HG03354 (cell line): ENCODE measurements at regions not wholly inside any gene's neighbourhood (a gene's known extent, or its start where the extent isn't known, plus 50 kb on each side); places are given as distances from the start of the nearest gene placed in this dataset.
"Not testable (repeated sequence)": the region's sequence is repeated elsewhere in the genome, so short reads cannot be mapped to it uniquely, and the experiment has no call there.

Experiments used
- ATAC-seq: cut with Tn5 transposase; IDR thresholded peaks from one replicate; pipeline ENCODE4 v1.9.1; 2021; ENCODE audit warnings: mild to moderate bottlenecking; ENCODE audit not compliant: unreplicated experiment, poor library complexity, severe bottlenecking

DNA sequence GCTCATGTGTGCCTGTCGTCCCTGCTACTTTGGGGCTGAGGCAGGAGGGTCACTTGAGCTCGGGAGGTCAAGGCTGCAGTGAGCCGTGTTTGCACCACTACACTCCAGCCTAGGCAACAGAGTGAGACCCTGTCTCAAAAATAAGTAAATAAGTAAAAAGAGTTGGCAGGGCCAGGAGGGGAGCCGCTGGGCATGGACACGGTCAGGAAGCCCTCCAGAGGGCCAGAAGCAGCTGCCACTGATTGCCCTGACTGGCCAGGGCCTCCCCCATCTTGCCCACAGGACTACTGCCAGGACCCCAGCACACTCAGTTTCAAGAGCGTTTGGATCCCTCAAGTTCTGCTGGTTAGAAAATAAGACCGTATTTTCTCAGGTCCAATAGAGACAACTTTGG is 112.2 kb upstream of the IPO9 start:
- no peak for ATAC-seq

DNA sequence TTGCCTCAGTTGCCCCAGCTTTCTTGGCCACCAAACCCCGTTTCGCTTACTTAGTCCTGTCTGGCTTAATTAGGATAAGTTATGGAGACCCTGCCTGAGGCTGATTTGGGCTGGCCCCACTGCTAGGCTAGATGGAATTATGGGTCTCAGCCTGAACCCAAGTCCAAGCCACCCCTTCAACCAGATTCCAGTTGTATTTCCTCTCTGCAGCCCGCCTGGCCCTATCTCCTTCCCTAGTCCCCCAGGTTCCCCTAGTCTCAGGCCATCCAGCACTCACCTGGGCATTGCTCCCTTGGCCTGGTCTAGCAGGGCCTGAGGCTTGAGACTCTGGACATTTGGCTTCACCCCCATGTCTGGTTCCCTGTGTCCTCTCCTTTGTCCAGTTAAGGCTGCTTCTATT is 111.7 kb upstream of the IPO9 start:
- no peak for ATAC-seq

DNA sequence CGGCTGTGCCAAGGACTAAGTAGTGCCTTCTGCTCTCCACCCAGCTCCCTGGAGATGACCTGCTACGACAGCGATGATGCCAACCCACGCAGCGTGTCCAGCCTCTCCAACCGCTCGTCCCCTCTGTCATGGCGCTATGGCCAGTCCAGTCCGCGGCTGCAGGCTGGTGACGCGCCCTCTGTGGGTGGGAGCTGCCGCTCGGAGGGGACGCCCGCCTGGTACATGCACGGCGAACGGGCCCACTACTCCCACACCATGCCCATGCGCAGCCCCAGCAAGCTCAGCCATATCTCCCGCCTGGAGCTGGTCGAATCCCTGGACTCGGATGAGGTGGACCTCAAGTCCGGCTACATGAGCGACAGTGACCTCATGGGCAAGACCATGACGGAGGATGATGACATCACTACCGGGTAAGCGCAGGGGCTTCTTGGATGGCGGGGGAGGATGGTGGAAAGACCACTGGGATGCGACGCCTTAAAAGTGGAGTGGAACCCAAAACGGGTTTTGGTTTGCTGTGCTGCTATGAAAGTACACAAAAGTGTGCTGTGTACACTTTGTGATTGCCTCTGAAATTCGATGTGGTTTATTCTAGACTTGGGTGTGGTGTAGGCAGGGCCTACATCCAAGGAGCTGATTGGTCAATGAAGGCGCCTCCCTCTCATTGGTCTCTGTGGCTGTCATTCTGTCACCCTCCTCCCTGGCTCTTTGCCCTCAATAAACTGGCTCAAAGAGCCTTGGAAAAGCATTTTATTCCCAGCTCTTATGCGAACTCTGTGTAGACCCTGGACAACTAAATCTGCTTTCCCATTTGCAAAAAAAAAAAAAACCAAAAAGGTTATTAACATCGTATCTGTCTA is 110.4 kb upstream of the IPO9 start:
- ATAC-seq = no peak

DNA sequence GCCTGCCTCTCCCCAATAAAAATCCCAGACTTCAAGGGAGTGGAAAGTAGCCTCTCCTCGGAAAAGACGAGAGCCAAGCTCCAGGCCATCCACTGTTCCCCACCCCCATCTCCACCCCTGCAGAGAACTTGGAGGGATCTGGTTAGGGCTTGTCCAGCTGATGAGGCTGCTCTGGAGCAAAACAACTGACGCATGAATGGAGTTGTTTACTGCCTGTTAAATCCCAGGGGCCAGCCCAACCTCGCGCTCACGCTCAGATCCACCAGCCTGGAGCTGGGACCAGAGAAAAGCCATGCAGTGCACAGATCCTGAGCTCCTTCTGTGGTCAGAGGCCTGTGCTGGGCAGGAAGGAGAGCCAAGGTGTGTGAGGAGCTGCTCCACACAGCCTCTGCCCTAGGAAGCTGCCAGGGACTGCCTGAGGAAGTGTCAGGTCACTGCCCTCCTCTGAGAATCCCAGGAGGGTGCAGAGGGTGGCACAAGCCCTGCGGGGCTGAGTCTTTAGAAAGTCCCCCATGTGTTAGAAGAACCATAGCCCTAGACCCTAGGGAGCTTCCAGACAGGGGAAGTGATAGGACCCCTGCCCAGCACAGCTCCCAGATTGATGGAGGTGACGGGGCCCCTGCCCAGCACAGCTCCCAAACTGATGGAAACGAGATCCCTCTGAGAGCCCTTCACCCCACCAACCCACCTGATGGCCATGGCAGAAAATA is 109.0 kb upstream of the IPO9 start:
- ATAC-seq = no peak

DNA sequence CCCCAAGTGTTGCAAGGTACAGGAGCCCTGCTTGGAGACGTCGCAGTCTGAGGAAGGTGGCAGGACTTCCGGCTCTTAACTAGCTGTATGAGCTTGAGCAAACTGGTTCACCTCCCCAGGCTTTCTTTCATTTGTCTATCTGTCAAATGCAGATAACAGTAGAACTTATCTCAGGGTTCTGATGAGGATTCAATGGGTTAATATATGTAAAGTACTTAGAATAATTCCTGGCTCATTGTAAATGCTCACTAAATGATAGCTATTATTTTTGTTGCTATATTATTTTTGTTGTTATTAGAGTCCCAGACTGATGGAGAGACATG is 108.5 kb upstream of the IPO9 start:
- no peak for ATAC-seq

DNA sequence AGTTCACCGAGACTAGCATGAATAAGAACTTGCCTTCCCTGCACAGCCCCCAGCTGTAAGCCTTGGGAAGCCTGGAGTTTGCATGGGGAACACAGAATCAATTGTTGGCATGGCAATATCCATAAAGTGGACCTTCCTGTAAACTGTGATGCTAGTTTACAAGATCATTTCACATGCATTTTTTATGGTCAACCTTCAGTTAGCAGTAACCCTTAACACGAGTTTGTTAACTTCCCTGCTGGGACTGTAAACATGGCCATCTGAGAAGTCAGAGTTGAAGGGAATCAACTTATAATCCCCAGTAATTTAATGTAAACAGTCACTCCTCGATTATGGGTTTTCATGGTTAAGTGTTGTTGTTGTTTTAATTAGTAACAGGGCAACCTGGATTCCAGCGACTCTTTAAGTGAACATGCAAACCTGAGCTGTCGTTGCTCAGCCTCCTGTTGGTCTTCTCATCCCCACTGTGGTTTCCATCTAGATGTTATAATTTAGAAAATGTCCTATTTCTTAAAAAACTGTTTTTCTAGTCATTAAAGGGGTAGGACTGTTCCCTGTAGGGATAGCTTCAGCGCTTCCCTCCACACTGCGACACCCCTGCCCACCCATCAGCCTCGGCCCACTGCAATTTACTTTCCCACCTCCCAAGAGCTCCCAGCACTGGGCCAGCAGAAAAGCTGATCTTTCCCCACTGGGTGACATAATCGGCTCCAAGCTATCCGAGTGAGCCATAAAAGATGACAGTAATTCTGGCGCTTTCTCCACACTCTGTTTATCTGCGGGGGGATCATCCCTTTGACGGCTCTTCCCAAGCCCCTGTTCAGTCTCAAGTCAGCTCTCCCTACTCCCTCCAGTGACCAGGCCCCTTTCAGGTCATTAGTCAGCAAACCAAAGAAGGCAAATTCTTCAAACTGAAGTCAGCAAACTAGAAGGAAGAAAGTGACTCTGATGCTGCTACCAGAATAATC is 107.6 kb upstream of the IPO9 start:
- ATAC-seq = no peak

DNA sequence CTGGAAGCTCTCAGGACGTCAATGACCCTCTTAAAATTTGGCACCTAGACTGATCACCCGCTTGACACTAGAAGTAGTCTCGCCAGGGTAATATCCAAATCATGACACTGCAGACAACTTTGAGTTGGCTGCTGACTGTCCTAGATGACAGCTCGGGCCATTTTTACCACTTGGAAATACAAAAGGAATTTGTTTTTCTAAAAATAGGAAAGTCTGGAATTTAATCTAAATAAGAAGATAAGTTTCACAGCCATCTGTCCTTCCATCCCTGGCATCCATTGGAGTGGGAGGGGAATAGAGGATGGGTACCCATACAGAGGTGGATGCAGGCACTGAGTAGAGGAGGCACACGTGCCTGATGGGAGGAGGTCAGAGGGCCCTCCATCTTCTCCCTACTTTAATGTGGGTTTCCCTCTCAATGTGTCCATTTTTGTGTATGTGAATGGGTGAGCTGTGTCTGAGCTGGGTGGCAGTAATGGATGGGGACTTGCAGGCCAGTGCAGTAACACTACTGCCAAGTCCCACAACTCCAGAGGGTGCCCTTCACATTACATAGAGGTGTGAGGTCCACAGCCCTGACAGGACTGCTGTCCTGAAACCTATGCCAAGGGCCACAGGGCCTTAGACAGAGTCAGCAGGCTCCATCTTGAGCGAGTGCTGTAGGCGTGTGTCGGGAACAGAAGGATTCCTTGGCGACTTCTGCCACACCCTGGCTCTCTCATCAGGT is 104.8 kb upstream of the IPO9 start:
- no peak for ATAC-seq

DNA sequence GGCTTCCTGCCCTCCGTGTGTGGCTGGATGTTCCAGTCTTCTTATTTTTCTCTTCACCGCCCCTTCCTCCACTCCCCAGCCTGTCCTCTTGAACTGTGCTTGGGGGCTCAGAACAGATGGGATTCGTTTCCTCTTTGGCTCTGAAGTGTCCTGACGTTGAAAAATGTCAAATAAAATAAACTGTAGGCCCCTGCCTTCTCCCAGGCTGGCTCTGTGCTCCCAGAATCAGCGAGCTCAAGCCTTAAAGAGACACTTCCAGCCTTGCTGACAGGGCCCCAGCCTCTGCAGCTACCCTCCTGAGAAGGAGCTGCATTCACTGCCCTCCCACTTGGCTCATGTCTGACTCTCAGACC is 104.2 kb upstream of the IPO9 start:
- no peak for ATAC-seq

DNA sequence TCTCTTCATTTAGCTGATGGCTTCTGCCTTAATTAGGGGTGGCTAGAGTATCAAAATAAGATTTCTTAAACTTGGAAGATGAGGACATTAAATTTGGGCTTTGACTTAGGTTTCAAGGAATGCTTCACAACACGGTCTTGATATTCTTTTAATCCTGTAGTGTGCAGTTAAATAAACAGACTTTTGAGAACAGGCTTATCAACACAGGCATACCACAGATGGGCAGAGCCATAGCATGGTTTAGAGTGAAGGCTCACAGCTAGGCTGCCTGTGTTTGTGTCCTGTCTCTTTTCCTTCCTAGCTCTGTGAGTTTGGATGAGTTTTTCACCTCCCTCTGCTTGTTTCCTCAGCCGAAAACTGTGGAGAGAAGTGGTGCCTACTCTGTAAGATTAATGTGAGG is 102.3 kb upstream of the IPO9 start:
- no peak for ATAC-seq

DNA sequence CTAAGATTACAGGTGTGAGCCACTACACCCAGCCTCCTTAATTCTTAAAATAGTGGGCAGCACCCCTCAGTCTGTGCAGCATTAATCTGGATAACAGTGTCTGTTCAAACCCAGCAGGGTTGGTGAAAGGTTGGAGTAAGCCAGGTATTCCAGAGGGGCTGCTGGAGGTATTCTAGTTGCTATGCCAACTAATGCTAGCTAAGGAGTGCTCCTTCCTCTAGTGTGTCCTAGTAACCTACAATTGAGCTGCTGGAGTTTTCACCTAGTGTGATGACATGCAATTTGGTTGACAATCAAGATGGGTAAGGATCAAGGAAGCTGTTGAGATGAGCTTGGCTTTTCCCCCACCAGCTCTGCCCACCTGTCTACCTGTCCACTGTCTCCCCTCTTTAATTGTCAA is 100.2 kb upstream of the IPO9 start:
- no peak for ATAC-seq

DNA sequence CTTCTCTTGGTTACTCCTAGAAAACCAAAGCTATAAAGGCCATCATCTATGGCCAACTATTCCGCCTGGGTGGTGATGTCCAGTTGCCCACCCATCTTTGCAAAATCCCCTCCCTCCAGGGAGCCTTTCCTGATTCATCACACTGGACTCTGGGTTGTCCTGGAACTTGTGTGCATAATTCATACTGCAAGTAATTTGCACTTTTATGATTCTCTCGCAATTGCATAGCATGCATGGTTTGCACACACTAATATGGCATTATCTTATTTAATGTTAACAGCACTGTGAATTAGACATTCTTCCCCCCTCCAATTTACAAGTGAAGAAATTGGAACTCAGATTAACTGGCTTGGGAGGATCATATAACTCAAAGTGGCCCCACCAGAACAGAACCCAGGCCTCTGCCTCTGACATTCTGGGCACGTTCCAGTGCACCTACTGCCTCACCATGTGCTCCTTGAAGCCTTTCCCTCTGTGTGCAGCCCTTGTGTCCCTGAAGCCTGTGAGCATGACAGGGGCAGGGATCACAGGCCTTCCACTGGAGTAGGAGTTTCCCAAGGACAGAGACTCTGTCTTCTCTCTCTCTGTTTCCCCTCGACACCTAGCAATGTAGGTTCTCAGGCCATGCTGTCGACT is 98.9 kb upstream of the IPO9 start:
- no peak for ATAC-seq

DNA sequence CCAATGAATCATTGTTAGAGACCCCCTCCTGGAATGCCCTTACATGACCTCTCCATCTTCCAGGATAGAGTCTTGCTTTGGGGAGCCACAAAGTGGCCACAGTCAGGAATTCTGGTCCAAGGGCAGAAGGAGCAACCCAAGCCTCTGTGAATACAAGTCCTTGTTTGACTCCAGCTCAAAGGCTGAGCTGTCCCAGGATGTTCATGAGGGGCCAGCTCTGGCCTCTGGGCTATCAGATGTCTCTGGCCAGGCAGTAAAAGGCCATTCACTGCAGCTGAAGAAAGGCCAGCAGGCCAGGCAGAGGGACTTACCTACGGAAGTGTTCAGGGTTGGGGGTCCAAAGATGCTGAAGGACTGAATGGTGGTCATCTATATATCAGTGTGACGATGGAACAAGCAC is 98.3 kb upstream of the IPO9 start:
- no peak for ATAC-seq

DNA sequence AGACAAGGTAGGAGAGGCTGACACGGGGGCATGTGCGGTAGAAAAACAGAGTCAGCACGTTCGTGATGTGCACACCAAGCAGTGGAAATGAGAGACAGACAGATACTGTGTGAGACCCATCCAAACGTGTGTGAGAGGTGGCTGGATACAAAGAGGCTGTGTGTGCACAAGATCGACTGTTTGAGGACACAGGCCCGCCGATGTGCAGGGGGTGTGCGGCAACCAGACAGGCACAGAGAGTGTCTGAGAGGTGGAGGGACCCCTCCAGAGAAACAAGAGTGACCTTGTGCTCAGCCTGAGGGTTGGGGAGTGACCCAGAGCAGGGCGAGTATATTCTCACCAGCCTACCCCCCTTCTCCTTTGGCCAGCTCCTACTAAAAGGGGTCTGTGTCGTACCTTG is 97.8 kb upstream of the IPO9 start:
- no peak for ATAC-seq

DNA sequence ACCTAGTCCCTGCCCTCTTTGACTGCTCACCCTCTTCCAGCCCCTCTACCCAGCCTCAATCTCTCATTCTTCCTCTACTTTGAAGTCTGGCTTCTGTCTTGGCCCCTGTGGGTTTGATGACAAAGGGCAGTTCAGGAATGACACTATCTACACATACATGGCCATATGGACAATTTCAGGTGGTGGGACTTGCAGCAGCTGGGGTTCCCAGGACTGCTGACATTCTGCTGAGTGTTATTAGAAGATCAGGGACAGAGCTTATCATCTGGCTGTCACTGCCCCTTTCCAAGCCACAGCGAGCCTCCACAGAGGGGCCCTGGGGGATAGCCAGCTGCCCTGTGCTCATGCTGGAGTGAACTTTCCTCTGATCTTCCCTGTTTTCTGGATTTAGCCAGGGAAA is 97.4 kb upstream of the IPO9 start:
- no peak for ATAC-seq

DNA sequence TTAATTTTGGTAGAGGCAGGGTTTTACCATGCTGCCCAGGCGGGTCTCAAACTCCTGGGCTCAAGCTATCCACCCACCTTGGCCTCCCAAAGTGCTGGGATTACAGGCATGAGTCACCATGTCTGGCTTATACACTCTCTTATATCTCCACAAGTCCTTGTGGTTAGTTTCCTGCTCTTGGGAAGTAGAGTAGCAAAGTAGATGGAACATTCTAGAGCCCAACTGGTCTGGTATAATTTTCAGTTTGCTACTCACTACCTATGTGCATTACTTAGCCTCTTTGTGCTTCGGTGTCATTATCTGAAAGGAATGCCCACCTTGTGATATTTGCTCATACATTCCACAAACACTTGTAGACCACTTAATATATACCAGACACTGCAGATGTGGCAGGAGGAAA is 96.6 kb upstream of the IPO9 start:
- no peak for ATAC-seq

DNA sequence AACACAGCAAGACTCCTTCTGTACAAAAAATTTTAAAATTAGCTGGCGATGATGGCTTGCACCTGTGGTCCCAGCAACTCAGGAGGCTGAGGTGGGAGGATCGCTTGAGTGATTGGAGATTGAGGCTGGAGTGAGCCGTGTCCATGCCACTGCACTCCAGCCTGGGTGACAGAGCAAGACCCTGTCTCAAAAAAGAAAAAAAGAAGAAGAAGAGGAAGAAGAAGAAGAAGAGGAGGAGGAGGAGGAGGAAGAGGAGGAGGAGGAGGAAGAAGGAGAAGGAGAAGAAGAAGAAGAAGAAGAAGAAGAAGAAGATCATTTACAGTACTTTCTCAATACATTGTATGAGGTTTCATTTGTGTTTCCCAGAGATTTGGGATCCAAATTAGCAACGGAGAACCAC is 94.7 kb upstream of the IPO9 start:
- ATAC-seq = not testable (repeated sequence)

DNA sequence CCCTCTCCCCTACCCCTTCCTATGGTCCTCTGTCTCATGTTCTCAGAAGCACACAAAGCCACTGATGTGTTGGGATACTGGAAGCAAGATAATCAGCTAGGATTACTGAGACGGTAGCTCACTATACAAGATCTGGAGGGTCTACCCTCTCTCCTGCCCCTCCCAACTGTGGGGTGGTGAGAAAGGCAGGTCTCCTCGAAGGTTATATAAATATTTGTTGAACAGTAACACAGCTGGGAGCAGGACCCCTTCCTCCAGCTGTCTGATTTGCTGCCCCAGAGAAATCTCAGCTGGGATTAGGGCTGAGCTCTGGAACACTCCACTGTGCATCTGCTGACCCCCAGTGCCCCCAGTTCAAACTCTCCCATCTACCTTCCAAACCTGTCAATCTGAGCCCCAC is 94.2 kb upstream of the IPO9 start:
- ATAC-seq = no peak

DNA sequence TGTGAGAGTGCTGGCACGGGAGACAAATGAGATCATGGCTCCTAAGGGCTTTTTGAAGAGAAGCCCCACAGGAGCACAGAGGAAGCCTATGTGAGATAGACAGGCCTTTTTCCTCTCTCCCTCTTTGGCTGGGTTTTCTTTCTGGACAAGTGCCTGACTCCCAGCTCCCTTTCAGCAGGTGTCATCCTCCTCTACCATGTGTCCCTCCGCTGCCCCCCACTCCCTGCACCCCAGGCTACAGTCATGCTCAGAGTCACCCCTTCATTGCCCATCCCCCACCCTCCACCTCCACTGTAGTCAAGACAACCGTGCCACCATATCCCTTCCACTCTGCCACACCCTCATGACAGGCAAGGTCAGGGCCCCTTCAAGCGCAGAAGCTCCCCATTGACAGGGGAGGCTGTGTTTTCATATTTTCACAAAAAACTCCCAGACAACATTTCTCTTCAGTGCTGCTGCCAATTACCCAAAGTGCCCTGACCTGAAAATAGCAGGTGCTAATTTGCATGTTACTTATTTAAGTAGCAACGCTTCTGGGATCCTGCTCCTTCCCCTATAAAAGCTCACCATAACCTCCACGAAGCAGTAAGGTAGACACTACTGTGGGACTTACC is 92.1 kb upstream of the IPO9 start:
- ATAC-seq = no peak
